Osteocyte (in vitro differentiated cells): ENCODE measurements at regions not wholly inside any gene's neighbourhood (a gene's known extent, or its start where the extent isn't known, plus 50 kb on each side); places are given as distances from the start of the nearest gene placed in this dataset.

Experiments used
- DNase-seq: peaks from one replicate; pipeline ENCODE4 v3.0.0; 2021; ENCODE audit warnings: mixed read lengths; ENCODE audit not compliant: unreplicated experiment; ENCODE audit errors: extremely low spot score
- H3K27ac Mint-ChIP-seq: one replicate; pipeline ENCODE4 v1.8.0; 2021; ENCODE audit warnings: mild to moderate bottlenecking, mixed read lengths; ENCODE audit not compliant: unreplicated experiment
- H3K27me3 Mint-ChIP-seq: one replicate; pipeline ENCODE4 v1.8.0; 2021; ENCODE audit warnings: mixed read lengths; ENCODE audit not compliant: unreplicated experiment
- H3K36me3 Mint-ChIP-seq: one replicate; pipeline ENCODE4 v1.8.0; 2021; ENCODE audit warnings: mixed read lengths; ENCODE audit not compliant: unreplicated experiment
- H3K4me1 Mint-ChIP-seq: one replicate; pipeline ENCODE4 v1.8.0; 2021; ENCODE audit warnings: mixed read lengths; ENCODE audit not compliant: unreplicated experiment
- H3K4me3 Mint-ChIP-seq: one replicate; pipeline ENCODE4 v1.8.0; 2021; ENCODE audit warnings: mild to moderate bottlenecking, moderate library complexity, mixed read lengths; ENCODE audit not compliant: unreplicated experiment
- H3K9me3 Mint-ChIP-seq: one replicate; pipeline ENCODE4 v1.8.0; 2021; ENCODE audit warnings: mixed read lengths; ENCODE audit not compliant: unreplicated experiment
- TF ChIP-seq, protein P1 (sequence below): fragments of 200-600 bp; sonication (generic); IDR thresholded peaks from 2 replicates; pipeline ENCODE4 v1.5.0; 2021; ENCODE audit warnings: antibody characterized with exemption, mild to moderate bottlenecking, moderate library complexity

DNA sequence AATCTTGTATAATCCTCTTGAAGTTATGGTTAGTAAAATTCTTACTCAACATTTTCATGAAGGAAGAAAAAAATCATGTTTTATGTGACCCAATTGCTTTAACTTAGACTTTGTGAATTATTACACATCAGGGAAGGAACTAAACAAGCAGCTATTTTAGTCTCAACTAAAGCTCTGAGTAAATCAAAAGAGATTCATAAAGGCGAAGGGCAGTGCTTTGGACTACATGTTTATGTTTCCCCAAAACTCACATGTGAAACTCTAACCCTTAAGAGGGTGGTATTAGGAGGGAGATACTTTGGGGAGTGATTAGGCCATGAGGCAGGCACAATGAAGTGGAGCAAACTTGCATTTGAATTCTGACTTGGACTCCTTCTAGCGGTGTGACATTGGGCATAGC lies 283.7 kb upstream of the POU3F3 start:
- H3K4me1 Mint-ChIP-seq: no peaks in the 10 kb centered on the region
- H3K27ac Mint-ChIP-seq: no peak overlapping the region
- TF ChIP-seq, protein P1, sequence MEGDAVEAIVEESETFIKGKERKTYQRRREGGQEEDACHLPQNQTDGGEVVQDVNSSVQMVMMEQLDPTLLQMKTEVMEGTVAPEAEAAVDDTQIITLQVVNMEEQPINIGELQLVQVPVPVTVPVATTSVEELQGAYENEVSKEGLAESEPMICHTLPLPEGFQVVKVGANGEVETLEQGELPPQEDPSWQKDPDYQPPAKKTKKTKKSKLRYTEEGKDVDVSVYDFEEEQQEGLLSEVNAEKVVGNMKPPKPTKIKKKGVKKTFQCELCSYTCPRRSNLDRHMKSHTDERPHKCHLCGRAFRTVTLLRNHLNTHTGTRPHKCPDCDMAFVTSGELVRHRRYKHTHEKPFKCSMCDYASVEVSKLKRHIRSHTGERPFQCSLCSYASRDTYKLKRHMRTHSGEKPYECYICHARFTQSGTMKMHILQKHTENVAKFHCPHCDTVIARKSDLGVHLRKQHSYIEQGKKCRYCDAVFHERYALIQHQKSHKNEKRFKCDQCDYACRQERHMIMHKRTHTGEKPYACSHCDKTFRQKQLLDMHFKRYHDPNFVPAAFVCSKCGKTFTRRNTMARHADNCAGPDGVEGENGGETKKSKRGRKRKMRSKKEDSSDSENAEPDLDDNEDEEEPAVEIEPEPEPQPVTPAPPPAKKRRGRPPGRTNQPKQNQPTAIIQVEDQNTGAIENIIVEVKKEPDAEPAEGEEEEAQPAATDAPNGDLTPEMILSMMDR: no peak
- DNase-seq: no peak
- H3K4me3 Mint-ChIP-seq: no peak overlapping the region
- H3K27me3 Mint-ChIP-seq: peaks cover 4% of the 10 kb centered on the region
- H3K36me3 Mint-ChIP-seq: no peaks in the 10 kb centered on the region
- no peaks in the 10 kb centered on the region for H3K9me3 Mint-ChIP-seq

DNA sequence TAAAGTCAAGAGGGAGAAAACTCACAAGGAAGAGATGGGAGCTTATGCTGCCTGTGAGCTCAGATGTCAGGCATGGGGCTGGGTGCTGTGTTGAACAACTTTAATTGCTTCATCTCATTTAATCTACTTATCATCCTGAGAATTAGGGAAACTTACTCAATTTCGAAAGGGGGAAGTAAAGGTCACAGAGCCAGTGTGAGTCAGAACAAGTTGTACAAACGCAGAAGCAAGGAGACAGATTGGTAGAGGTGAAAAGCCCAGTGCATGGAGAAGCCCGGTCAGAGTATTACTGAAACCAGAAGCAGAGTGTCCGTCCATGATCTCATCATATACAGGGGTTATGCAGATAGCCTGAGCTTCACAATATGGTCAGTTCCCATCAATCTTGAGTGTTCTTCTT lies 281.1 kb upstream of the POU3F3 start:
- TF ChIP-seq, protein P1: no peak
- Mint-ChIP-seq H3K4me3 (no peak overlapping the region), H3K9me3 (no peaks in the 10 kb centered on the region), H3K4me1 (no peaks in the 10 kb centered on the region), H3K36me3 (no peaks in the 10 kb centered on the region), H3K27ac (no peak overlapping the region), H3K27me3 (peaks cover 4% of the 10 kb centered on the region)
- no peak for DNase-seq

DNA sequence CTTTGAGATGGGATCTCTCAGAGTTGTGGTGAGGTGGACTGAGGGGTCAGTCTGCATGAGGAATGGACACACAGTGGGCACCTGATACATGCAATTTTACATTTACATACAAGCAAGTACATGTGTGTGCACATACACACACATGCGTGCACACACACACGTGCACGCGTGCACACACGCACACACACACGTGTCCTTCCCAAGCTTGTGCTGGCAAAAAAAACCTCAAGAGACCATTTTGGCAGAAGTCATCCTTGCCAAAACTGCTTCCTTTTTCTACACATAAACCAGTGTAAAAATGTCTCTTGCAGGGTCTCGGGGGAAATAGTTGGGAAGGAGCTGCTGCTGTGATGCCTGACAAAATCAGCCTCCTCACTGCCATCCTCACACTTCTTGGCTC lies 279.5 kb upstream of the POU3F3 start:
- no peaks in the 10 kb centered on the region for H3K36me3 Mint-ChIP-seq
- no peak overlapping the region for H3K4me3 Mint-ChIP-seq
- TF ChIP-seq, protein P1: no peak
- no peak overlapping the region for H3K27ac Mint-ChIP-seq
- no peak for DNase-seq
- H3K9me3 Mint-ChIP-seq: no peaks in the 10 kb centered on the region
- H3K27me3 Mint-ChIP-seq: peaks cover 7% of the 10 kb centered on the region
- H3K4me1 Mint-ChIP-seq: no peaks in the 10 kb centered on the region

DNA sequence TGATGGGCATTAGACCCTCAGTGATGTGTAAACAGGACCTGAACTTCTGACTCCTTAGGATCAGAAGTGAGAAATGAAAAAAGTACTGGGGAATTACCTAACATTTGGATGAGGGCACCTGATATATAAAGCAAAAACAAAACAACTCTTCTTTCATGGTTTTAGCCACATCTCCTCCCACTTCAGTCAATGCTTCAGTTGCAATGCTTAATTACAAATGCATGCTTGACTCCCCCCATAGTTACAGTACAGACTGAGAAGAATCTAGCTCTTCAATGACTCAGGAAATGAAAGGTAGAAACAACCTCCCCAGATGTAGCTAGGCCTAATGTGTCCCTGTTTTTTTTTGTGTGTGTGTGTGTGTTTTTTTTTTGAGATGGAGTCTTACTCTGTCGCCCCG lies 276.8 kb upstream of the POU3F3 start:
- no peaks in the 10 kb centered on the region for H3K4me1 Mint-ChIP-seq
- H3K27ac Mint-ChIP-seq: no peak overlapping the region
- H3K27me3 Mint-ChIP-seq: peaks cover 17% of the 10 kb centered on the region
- H3K9me3 Mint-ChIP-seq: no peaks in the 10 kb centered on the region
- H3K36me3 Mint-ChIP-seq: no peaks in the 10 kb centered on the region
- no peak for DNase-seq
- no peak overlapping the region for H3K4me3 Mint-ChIP-seq
- TF ChIP-seq, protein P1: no peak

DNA sequence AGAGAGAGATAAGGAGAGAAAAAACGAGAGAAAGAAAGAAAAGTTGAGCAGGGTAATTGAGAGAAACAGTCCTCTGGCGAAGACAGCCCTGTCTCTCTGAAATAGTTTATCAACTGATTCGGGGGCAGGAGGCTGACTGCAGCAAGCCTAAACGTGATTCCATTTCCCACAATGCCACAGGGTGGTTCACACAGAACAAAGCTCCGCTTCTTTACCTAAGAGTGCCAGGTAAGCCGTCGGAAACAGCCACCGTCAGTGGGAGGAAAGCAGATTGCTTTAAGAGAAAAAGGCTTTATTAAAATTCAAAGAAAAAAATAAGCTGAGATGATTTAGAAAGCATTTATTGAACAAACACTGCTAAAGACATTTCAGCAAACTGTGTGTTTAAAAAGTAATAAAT lies 271.4 kb upstream of the POU3F3 start:
- TF ChIP-seq, protein P1: no peak
- H3K4me1 Mint-ChIP-seq: no peaks in the 10 kb centered on the region
- no peak for DNase-seq

More for the DNA sequence above, 271.4 kb upstream of the POU3F3 start:
- Mint-ChIP-seq H3K36me3 (no peaks in the 10 kb centered on the region), H3K27ac (no peak overlapping the region), H3K4me3 (no peak overlapping the region), H3K9me3 (no peaks in the 10 kb centered on the region), H3K27me3 (peaks cover 33% of the 10 kb centered on the region)
